ENCODE measurements at regions not wholly inside any gene's neighbourhood (a gene's known extent, or its start where the extent isn't known, plus 50 kb on each side); places are given as distances from the start of the nearest gene placed in this dataset.

DNA sequence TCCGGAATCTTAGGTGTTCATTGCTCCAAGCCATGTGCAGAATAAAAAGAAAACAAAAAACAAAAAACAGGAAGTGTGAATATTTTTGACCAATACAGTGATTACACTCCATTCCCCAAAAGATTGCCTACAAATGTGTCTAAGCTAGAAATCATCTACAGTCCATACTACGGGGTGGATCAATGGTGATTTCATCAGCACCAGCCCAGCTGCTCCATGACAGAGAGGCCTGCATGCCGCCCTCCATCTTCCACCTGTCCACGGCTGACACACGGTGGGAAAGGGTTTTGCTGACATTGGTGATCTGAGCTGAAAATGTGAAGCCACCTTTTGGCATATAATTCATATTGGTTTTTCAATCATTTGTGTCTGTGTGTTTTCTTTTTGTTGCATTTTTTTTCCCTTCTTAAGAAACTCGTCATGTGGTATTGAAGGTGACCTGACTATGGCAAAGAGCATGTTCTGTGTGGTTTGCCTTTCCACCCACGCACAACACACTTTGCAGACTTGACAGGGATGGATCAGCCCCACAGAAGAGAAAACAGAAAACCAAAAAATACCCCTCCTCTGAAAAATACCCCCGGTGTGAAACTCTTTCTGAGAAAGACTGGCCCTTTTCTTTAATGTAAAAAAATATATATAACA is 533.1 kb downstream of the RNF144A start:
- FAIRE-seq: no peak

DNA sequence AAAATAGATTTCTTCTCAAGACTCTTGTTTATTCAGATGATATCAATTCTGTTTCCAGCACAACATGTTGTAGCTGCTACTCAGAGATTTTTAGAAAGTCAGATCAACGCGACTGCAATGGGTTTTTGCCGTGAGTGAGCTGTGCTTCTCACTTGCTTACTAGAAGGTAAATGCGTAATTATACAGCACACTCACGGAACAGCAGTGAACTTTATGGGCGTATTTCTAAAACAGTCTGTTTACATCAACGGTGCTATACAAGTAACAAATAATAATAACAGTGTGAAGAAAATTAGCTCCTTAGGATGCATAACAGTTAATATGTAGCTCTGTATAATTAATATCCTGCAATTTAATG is 533.6 kb downstream of the RNF144A start:
- DNase-seq (ENCODE audit: insufficient read length, low spot score): no peak
- FAIRE-seq: no peak

More for the DNA sequence above, 533.1 kb downstream of the RNF144A start:
- no peak for DNase-seq (ENCODE audit: insufficient read length, low spot score)

DNA sequence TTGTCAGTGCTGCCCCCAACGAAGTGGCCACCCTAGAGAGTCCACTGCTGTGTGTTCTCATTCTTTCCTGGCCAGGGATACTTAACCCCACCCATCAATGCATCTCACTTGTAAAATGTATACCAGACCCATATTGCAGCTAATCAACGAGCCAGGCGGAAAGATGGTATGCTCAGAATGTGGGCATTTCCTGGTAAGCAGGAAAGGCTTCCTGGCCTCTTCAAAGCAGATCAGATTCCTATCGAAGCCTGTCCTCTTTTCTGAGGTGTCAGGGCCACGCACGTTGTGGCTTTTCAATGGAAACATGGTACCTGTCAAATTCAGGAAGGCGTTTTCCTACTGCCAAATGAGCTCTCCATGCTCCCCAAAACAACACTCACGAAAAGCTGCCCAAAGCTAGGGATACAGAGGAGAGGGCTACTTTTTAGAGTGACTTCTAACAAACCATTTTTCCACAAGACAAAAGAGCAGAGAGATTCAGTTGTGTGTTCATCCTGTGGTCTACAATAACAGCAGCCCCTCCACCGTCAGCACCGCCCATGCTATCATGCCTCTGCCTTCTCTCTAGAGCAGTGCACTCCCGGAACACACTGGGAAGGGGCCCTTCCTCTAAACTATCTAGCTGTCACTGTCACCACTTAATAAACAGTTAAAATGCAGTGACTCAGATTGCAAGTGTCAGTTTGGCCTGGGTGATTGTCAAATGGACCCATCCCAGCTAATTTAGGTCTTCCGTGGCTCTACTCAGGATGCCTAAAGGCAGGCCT is 535.1 kb downstream of the RNF144A start:
- no peak for DNase-seq (ENCODE audit: insufficient read length, low spot score)
- no peak for FAIRE-seq

DNA sequence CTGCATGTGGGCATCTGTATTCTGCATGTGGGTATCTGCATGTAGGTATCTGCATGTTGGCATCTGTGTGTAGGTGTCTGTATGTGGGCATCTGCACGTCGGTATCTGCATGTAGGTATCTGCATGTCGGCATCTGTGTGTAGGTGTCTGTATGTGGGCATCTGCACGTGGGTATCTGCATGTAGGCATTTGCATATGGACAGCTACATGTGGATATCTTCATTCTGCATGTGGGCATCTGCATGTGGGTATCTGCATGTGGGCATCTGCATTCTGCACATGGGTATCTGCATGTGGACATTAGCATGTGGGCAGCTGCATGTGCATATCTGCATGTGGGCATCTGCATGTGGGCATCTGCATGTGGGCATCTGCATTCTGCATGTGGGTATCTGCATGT is 537.4 kb downstream of the RNF144A start:
- DNase-seq (ENCODE audit: insufficient read length, low spot score): no peak
- no peak for FAIRE-seq

DNA sequence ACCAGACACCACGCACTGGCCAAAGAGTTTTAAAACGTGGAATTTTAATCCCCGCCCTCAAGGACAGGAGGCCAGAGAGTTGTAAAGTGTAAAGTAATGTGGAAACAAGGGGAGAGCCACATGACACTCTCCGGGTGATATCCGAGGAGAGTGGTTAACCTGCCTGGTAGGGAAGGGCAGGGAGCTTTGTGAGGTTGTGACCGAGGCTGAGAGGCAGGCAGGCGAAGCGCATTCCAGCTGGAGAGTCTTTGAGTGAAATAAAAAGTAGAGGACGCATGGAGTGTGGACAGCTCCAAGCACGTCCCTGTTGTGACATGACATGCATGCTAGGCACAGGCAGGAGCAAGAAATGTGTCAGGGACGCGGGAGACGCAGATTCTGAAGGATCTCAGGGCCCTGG is 539.5 kb downstream of the RNF144A start:
- no peak for DNase-seq (ENCODE audit: insufficient read length, low spot score)
- no peak for FAIRE-seq

DNA sequence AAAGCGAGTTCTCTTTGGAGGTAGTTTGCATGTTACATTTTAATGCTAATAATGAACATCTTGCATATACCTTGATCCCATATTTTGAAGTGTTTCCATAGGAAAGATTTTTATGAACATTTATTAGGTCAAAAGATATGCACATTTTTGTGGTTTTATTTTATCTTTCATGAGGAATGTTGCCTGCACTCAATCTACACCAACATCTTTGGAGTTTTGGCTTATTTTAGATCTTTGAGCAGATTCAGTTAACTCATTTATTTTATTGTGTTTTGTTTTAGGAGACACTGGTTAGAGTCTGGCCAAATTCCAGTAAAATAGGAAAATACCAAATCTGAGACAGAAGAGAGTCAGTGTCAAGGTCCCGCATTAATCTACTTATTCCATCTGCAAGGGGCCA is 540.9 kb downstream of the RNF144A start:
- DNase-seq (ENCODE audit: insufficient read length, low spot score): no peak
- FAIRE-seq: no peak

DNA sequence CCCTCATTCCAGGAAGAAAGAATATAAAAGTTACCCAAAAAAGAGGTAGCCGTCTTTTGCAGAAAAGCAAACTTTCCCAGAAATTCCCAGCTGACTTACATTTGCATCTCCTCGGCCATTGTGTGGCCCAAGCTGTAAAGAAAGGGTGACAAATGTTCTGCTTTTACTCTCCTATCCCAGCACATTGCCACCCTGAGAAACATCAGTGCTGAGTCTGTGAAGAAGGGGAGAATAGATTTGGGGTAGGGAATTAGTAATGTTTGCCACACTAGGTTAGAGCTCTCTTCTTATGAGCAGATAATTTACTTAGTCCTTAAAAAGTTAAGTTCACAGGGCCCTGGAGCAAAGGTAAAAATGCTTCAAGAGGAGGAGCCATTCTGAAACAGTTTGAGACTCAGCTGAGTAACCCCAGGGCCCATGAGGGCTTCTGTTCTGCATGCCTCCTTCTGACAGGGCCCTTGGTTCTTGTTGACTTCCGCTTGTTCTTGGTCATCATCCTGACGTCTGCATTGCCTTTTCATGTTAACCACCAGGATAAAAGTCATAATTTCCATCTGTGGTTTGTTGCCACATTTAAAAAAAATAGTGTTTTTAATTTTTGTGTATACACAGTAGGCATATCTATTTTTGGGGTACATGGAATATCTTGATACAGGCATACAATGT is 550.7 kb downstream of the RNF144A start:
- FAIRE-seq (no peak), DNase-seq (ENCODE audit: insufficient read length, low spot score) (no peak)

DNA sequence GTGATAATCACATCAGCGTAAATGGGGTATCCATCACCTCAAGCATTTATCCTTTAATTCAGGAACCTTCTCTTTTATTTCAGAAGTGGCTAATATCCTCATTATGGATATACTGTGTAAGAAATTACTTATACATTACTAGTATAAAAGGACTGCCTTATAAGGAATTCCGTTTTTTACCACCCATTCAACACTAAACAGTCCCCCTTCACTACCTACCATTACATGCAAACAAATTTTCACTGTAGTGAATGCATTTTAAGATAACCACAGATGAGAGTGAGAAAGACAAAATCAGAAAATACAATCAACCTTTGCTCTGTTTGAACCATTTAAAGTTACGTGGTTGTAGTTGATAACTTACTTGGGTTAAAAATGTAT is 551.2 kb downstream of the RNF144A start:
- DNase-seq (ENCODE audit: insufficient read length, low spot score) (no peak), FAIRE-seq (no peak)

DNA sequence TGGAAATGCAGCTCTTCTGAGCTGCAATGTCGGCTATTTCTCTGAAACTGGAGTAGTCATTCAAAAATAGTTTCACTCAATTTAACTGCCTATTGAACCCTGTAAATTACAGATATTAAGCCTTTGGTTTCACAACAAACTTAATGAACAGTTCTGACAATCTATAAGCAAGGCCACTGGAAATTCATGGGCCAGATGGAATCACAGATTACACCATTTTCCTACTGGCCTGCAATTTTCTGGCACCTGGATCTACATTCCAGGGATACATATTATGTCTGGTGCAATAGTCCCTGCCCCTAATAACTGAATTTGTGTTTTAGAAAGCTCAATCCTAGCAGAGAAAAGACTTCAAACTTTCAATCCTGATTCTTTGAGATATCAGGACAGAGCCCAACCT is 551.7 kb downstream of the RNF144A start:
- FAIRE-seq (no peak), DNase-seq (ENCODE audit: insufficient read length, low spot score) (no peak)

DNA sequence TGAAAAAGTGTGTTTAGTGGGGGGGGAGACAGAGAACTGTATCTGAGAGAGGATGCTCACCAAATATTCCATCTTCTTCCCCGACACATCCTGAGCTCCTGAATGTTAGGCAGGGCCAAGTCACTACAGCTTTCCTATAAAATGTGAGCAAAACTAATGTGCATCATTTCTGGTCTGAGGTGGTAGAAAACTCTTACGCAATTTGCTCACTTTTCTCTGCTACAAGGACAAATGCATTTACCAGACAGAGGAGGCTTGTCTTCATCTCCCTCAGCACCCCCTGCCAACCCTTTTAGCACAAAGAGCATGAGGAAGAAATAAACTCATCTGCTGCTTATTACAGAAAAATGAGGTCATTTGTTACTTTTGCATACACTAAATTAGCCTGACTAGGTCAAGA is 554.0 kb downstream of the RNF144A start:
- DNase-seq (ENCODE audit: insufficient read length, low spot score) (no peak), FAIRE-seq (no peak)

DNA sequence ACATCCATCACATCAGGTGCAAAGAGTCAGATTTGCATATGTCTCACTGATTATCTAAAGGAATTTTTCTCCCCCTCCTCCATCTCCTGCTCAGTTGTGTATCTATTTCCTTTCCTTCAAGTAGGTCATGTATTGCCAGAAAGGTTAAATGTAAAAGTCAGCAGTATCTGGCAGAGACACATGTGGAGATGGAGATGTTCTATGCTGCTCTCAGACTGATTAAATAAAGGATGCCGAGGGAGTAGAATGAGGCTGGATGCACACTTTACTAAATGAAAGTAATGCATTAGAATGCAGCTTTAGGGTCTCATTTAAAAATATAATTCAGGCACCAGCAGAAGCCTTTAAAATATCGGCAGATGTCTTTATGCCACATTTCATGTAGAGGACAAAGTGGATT is 555.3 kb downstream of the RNF144A start:
- no peak for FAIRE-seq
- no peak for DNase-seq (ENCODE audit: insufficient read length, low spot score)

DNA sequence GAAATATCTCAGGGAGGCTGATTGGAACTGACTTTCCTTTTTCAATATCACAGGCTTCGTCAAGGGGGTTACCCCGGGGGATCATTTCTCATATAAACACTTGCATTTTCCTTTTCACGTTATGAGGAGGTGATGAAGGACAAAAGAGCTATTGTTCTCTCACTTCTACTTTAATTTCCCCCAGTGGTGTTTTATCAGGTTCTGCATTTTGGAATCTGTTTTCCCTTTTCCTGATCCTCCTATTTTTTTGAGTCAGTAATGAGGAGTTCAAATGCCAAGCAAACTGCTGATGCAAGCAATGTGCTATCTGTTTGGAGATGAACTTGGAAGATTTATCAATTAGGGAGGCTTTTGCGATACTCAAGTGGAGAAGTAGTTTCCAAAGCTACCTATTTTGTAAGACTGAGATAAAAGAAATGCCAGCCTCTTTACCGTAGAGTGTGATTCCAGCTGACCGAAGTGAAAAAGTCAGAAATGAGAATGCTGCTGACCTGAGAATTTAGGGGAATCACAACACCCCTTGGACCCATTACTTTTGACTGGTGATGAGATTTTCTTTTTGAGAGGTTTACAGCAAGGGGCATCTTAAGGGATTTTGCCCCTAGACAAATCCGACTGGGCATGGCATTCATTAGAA is 556.0 kb downstream of the RNF144A start:
- DNase-seq (ENCODE audit: insufficient read length, low spot score) (no peak), FAIRE-seq (no peak)

DNA sequence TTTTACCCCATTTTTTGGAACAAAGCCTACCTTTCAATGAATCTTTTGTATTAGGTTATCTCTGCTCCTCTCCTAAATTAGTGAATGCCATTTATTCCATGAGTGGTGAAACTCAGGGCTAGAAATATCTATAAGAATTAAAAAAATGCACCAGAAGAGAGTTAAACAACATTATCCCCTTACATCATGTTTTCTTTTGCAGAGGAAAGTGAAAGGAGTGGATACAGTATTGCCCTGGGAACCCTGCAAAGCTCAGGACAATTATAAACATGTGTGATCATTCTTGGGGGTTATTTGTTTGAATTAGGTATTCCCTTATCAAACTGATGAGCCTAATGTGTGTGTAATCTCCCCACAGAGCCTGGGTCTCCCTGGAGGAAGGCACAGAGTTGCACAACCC is 559.2 kb downstream of the RNF144A start:
- FAIRE-seq: no peak
- no peak for DNase-seq (ENCODE audit: insufficient read length, low spot score)

DNA sequence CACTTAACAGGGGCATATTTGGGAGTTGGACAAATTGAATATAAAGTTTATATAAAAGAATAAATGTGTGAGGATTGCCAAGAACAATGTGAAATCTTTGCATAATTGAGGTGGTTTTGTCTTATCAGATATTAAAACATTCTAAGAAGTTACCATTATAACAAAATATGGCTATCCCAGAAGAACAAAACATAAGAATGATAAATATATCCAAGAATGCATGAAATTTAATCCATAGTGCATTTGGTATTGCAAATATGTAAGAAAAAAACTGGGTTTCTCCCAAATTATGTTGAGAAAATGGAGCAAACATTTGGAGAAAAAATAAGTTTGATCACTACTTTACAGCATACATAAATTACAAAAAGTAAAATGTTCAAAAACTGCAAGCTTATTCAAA is 562.4 kb downstream of the RNF144A start:
- FAIRE-seq: no peak
- DNase-seq (ENCODE audit: insufficient read length, low spot score): no peak

DNA sequence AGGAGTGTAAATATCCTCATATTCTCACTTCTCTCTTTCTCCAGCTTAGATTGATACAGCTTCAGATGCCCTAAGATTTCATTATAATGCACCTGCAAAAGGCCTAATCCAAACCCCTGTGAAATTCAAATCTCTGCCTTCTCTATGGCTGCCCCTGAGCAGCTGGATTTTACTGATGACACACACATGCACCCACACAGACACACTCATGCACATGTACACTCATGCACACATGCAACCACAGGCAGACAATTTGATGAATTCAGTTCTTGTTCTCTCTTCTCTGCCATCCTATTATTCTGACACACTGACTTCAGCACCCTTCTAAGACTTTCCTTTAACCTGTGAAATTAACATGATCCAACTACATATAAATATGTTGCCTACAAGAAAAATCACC is 563.2 kb downstream of the RNF144A start:
- no peak for DNase-seq (ENCODE audit: insufficient read length, low spot score)
- no peak for FAIRE-seq

DNA sequence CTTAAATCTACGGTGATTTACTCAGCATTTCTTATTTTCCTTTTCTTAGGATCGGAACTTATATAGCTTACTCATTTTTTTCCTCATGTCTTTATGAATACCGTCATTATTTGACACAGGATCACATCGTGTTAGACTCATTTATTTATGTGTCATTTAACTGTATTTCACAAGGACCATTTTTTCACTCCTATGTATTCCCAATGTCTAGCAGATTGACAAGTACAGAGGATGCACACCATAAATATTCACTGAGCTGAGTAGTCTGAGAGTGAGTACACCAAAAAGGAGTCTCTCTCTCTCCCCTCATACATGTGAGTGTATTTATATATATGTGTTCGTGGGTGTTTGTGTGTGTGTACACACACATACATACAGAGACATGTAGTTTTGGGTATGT is 573.5 kb downstream of the RNF144A start:
- DNase-seq (ENCODE audit: insufficient read length, low spot score) (no peak), FAIRE-seq (no peak)

DNA sequence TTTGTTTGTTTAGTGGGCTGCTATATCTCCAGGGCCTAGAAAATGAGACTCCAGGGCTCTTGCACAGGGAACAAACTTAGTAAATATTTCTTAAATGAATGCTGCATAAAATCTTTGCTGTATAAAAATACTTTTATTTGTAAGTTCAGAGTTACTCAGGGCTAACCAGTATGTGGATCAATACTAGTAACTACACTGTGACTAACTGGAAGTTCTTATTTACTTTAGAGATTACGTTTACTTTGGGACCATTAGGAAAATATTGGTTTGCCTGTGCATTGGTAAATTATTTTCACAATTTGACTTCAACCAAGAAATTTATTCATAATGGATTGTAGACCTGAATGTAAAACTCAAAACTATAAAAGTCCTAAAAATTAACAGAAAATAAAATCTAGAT is 575.5 kb downstream of the RNF144A start:
- FAIRE-seq (no peak), DNase-seq (ENCODE audit: insufficient read length, low spot score) (no peak)

DNA sequence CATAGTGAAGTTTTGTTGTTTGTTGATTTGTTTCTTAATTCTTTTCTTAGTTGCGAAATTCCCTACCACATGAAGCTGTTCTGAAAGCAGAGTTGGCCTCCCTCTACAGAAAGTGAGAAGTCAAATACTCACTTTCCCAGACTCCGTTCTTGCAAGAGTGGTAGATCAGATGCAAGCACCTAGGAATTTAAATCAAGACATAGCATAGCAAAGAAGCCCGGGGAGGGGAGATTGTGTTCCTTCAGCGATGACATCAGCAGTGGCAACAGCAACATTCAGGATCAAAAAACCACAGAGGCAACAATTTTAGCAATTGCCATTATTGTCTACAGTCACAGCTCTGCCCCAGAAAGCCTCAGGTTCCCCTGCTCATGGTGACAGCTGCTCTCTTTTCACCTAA is 580.0 kb downstream of the RNF144A start:
- FAIRE-seq: no peak
- DNase-seq (ENCODE audit: insufficient read length, low spot score): no peak

DNA sequence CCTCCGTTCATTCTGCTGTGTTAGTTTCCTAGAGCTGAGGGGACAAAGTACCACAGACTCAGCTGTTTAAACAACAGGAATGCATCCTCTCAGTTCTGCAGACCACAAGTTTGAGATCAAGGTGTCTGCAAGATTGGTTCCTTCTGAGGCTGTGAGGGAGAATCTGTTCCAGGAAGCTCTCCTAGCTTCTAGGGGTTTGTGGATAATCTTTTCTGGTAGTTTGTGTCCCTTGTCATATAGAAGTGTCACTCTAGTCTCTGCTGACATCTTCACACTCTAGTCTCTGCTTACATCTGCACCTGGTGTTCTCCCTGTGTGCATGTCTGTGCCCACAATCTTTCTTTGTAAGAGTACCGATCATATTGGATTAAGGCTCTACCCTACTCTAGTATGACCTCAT is 581.8 kb downstream of the RNF144A start:
- DNase-seq (ENCODE audit: insufficient read length, low spot score) (no peak), FAIRE-seq (no peak)

DNA sequence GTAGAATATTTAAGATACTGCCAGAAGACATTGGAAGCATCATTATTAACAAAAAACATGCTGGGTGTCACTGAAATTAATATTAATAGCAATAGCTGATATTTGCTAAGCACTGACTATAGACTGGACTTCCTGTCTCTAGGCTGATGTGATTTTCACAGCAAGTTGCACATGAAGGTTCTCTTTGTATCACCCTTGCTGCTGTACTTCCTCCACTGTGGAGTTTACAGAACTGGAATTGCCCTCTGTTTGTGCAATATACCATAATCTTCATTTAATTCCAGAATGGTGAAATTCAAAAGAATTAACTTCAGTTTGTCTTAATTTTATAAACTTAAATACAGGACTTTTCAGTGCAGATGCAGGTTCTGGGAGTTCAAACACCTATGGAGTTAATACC is 585.1 kb downstream of the RNF144A start:
- FAIRE-seq: no peak
- DNase-seq (ENCODE audit: insufficient read length, low spot score): no peak

DNA sequence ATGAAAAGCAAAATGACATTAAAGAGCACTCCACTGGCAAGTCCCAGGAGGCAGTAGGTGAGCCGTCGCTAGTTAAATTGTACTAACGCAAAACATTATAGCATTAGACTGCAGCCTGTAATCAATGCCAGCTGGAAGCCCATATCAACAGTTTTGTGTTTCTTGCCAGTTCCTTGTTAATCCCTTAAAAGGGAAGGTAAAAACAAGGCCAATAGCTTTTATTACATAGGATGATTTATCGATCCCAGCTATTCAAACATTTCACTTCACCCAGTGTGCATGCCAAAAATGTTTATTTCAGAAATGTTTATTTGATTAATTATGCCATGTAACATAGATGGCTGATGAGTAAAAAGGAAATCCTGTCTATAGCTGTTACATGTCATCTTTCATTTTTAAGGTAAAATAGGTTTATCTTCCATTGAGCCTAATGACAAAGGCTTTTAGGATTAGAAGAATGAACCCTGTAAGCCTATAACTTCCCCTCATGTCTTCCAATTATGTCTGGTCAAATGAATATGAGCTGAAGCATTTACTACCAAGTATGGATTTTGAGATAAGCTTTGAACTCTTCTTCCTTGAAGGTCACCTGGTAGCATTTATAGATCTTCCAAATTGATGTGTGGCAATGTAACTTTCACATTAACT is 591.2 kb downstream of the RNF144A start:
- no peak for DNase-seq (ENCODE audit: insufficient read length, low spot score)
- no peak for FAIRE-seq
